Fibroblast of skin of right biceps (primary cell): ENCODE measurements at regions not wholly inside any gene's neighbourhood (a gene's known extent, or its start where the extent isn't known, plus 50 kb on each side); places are given as distances from the start of the nearest gene placed in this dataset.
"Not testable (repeated sequence)": the region's sequence is repeated elsewhere in the genome, so short reads cannot be mapped to it uniquely, and the experiment has no call there.

Experiments
- DNase-seq: peaks from one replicate; pipeline ENCODE4 v3.0.0-alpha.2; 2013

DNA sequence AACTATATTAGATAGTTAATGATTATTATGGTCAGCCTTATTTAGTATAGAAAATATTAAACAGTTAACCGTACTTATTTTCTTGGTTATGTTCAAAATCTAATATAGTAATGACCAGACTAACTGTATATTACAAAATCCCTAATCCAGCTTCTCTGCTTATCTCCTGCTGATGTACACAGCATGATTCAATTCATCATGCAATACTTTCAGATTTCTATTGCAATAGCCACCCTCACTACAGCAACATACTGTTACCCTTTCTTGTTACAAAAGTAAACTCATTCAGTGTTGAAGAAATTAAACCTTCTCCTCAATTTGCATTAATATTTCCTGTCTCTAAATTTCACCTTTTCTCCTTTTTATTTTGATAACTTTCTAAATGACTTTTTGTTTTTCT, 1375.0 kb upstream of the NUDT12 start:
- DNase-seq: no peak

DNA sequence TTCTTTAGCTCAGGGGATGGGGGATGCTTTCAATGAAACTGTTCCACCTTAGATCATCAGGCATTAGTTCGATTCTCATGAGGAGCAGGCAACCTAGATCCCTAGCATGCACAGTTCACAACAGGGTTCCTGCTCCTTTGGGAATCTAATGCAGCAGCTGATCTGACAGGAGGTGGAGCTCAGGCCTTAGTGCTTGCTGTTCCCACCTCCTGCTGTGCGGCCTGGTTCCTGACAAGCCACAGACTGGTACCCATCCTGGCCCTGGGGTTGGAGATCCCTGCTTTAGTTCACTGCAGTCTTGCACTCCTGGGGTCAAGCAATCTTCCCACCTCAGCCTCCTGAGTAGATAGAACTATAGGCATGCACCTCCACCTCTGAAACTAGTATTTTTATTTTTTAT, 1369.8 kb upstream of the NUDT12 start:
- no peak for DNase-seq

DNA sequence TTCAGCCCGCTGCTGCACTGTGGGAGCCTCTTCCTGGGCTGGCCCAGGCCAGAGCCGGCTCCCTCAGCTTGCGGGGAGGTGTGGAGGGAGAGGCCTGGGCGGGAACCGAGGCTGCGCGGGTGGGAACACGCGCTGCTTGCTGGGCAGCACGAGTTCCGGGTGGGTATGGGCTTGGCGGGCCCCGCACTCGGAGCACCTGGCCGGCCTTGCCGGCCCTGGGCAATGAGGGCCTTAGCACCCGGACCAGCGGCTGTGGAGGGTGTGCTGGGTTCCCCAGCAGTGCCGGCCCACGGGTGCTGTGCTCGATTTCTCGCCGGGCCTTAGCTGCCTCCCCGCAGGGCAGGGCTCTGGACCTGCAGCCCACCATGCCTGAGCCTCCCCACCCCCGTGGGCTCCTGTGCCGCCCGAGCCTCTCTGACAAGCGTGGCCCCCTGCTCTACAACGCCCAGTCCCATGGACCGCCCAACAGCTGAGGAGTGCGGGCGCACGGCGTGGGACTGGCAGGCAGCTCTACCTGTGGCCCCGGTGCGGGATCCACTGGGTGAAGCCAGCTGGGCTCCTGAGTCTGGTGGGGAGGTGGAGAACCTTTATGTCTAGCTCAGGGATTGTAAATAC, 1366.4 kb upstream of the NUDT12 start:
- no peak for DNase-seq

DNA sequence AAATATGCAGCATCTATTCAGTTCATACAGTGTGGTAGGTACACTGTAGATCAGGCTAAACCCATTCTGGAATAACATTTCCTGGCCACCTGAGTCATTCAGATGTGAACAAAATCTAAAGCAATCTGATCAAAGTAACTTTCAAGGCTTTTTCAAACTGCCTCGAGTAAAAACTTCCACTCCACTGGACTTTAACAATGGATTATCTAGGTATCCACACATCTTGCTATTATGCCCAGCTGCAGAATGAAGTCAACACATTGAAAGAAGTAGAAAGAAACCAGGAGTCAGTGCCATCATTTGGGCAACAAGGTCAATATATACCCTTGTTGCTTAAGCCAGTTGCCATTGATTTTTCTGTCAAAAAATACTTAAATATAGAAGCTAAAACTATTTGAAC, 1352.6 kb upstream of the NUDT12 start:
- no peak for DNase-seq

DNA sequence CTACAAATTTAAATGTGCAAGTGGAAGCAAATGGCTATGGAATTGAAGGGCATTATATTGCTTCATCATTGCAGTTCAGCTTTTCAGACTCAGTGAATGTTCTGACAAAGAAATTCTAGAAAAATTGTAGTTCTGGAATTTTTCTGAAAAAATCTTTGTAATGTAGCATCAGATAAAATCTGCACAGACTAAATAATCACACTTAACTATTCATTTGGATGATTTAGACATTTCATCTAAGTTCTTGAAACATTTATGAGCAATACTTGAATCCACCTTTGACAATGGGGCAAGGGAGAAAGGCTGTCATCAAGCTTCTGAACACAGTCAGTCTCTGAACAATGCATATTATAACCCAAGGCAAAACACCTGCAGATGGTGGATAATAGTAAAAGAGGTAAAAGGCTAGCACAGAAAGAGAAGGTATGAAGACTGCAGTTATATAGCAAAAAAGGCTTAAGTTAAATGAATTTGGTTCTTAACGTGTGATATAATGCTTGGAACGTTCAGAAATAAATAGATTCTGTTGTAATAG, 1352.0 kb upstream of the NUDT12 start:
- DNase-seq: no peak

DNA sequence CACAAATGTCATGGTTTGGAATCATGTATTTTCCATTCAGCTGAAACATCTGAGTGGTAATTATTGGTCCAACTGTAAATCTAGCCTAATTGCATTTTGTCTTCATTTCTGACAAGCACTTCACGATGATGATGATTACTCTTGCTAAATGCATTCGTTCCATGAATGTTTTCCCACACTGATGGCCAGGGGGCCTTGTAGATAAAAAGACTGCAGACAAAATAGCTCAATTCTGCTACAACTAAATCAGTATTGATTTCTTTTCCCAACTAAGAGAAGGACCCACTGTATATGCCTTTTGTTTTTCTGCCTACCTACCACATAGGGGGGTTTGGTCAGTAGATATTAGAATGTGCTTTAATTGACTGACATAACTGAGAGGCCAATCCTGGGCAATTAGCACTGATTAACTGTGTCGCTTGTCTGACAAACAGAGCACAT, 1351.3 kb upstream of the NUDT12 start:
- no peak for DNase-seq

DNA sequence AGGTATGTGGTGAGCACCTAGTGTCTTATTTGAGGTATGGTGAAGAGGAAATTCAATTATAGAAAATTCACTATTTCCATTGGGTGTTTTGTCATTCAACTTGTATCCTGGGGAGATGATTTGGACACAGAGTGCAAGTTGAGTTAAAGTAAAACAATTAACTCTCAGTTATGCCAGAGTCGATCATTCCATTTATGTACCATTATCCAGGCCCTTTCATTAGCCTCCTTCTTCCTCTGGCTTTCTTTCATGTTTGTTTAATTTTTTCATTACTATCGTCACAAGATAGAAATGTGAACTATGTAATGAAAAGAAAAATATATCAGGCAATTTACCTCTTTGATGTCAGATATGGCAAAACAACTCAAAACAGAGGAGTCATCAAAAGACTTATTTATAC, 1347.2 kb upstream of the NUDT12 start:
- DNase-seq: no peak

DNA sequence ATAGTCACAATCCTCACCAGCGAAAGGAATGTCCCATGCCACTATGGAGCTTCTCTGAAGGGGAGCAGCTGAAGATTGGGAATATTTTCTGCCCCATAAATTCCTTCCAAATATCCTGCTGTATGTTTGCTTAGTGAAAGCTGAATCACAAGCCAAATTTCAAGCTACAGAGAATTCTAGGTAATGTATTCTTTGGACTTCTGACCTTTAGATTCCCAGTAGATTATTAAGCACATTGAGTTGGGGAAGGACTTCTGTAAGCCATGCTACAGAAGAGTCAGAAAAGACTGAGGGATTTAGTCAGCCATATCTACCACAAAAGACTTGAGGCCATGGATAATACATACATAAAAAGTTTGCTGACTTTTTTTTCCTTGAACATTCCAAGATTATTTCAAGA, 1342.0 kb upstream of the NUDT12 start:
- DNase-seq: no peak

DNA sequence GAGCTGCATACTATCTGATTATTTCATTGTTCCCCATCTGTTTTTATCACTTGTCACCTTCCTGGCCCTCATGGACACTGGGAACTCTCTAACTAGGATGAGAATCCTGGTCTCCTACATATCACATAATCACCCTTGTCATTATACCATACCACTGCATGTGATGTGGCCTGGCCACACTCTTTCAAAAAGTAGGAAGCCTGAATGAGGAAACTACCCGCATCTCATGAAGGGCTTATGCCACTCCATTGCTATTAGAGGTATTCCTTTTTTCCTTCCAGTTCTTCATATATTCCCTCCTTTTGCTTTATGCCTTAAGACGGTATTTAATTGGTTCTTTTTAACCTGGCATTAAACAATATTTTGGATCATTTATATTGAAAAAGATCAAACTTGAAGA, 1341.4 kb upstream of the NUDT12 start:
- DNase-seq: no peak

DNA sequence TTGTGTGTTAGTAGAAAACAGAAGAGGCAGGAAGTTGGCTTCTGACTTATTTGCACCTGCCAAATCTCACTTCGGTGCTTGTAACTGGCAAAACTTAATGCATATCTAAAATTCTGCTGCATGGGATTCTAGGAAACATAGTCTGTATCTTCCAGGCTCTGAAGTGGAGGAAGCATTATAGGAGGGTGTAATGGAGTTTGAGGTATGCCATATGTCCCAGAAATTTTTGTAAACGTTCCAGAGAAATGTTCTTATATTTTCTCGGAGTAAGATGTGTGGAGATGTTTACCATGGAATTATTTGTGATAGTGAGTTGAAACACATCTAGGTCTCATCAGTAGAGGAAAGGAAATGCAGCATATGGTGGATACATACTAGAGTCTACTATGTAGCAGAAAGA, 1329.0 kb upstream of the NUDT12 start:
- no peak for DNase-seq

DNA sequence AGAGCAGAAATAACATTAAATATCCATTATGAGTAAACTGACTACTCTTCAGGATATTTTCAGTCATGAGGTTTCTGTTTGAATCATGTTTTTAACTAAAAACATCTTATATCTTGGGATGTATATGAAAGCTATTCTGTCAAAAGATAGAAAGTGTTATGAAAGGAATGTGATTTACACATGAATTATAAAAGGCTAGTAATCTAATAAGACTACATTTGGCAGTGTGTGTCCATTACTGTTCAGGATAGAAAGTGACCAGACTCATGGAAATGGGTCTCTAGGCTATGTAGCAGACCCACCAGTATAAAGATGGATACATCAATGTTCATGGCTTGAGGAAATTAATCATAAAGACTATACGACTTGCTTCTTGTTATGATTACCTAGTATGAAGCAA, 1328.2 kb upstream of the NUDT12 start:
- no peak for DNase-seq

DNA sequence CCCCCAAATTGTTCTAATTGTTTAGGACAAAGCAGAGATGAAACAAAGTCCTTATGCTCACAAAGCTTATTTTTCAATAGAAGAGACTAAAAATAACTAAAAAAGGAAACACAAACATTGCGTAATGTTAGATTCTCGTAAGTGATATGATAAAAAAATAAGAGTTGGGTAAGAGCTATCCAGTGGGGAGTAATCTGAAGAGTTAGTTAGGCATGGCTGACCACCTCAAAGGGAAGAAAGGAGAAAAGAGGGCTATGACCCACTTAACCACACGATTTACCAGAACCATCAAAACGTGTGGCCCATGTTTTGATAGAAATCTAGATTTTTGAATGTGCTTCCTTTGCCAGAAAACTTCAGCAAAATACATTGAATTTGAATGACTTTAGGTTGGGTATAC, 1296.8 kb upstream of the NUDT12 start:
- no peak for DNase-seq

DNA sequence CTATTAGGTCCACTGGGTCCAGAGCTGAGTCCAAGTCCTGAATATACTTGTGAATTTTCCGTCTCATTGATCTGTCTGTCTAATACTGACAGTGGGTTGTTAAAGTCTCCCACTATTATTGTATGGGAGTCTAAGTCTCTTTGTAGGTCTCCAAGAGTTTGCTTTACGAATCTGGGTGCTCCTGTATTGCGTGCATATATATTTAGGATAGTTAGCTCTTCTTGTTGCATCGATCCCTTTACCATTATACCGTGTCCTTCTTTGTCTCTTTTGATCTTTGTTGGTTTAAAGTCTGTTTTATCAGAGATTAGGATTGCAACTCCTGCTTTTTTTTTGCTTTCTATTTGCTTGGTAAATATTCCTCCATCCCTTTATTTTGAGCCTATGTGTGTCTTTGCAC, 1289.5 kb upstream of the NUDT12 start:
- not testable (repeated sequence) for DNase-seq

DNA sequence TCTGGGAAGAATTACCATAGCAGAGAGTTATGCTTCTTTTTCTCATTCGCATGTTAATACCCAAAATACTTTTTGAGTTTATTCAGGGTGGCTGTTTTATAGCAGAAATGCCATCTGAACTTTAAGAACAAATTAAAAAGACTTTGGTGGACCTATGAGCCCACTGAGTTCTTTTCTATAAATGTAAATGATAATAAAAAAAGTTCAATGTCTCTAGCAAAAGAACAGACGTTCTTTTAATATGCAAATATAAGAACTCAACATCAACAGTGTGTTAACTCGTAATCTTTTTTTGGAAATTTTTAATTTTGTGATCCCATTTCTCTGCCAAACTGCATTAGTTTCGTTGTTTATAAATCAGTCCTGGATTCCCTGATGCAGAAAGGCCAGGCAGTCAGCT, 1283.0 kb upstream of the NUDT12 start:
- DNase-seq: no peak

DNA sequence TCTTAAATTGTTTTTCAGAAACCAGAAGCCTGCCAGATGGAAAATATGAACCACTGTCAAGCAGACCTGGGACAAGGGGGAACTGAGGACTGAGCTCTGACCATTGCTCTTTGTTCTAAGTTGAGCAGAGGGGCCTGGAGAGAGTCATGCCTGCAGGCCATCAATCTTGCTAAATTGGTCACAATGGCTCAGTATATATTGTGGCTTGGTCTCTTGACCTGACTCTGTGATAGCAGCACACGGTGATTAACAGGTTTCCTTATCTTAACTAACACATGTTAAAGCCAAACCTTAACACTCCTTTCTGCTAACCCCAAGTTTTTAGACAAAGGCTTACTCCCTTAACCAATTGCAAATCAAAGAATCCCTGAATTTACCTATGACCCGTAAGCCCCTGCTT, 1281.2 kb upstream of the NUDT12 start:
- no peak for DNase-seq

DNA sequence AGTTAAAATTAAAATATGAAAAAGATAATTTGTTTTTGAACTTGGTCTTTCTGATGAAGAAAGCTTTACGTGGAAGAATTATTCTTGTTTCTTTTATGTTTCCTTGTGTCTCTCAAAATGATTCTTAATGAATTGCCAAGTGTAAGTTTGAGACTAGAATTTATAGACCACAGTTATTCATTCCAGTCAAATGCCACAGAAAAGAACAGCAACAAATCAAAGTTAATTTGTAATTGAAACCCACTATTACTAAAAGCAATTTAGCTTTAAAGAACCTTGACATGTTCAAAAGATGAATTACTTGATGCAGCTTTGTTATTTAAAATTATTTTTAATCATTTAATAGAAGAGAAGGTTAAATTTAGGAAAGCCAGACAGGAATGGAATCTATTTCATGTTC, 1277.7 kb upstream of the NUDT12 start:
- no peak for DNase-seq

DNA sequence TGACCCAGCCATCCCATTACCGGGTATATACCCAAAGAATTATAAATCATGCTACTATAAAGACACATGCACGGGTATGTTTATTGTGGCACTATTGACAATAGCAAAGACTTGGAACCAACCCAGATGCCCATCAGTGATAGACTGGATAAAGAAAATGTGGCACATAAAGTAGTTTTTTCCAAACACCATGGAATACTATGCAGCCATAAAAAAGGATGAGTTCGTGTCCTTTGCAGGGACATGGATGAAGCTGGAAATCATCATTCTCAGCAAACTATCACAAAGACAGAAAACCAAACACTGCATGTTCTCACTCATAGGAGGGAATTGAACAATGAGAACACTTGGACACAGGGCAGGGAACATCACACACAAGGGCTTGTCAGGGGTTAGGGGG, 1268.9 kb upstream of the NUDT12 start:
- not testable (repeated sequence) for DNase-seq

DNA sequence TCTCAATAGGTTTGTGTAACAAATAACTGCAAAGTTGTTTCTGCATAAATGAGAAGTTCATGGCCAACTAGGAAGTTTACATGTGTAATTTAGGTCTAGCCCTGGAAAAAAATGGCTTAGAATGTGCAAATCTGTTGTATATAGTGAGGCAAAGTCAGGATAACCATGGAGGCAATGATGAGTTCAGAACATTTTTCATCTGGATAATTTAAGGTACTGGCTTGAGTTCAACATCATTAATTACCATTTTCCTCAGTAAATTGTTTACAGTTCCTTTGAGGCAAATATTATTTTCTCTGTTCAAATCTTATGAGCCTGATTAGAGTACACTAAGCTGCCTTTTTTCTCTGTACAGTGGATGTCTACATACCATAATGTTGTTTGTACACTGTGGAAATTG, 1259.0 kb upstream of the NUDT12 start:
- no peak for DNase-seq

DNA sequence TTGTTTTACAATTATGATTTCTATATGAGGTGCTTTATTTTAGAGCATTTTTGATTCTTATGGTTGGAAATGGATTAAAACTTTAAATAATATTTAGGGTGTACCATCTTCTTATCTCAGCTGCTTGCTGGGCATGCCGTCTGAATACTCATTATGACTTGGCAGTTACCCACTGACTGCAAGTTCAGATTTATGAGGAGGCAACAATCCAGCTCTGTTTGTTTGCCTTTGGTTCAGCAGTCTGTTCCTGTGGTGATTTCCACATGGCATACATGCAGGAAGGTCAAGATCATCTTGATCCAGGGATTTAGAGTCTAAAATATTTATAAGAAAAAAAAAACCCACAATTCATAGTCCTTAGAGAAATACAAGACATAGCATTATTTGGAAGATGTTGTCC, 1254.5 kb upstream of the NUDT12 start:
- DNase-seq: no peak

DNA sequence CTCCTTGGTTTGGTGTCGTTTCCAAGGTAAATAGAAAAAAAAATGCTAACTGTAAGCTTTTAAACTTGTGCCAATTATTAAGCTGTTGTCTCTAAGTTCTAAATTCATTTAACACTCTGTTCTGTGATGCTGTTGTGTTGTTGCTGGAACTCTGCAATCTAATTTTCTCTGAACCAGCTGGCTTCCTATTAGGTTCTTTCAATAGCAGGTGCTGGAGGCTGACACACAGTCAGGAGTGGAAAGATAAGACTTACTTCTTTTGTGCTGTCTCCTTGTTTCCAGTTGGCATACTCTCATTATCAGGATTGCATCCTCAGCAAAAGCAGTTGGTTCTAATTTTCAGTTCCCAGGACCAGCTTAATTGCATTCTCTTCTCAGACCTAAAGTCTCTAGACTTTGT, 1252.6 kb upstream of the NUDT12 start:
- DNase-seq: no peak

DNA sequence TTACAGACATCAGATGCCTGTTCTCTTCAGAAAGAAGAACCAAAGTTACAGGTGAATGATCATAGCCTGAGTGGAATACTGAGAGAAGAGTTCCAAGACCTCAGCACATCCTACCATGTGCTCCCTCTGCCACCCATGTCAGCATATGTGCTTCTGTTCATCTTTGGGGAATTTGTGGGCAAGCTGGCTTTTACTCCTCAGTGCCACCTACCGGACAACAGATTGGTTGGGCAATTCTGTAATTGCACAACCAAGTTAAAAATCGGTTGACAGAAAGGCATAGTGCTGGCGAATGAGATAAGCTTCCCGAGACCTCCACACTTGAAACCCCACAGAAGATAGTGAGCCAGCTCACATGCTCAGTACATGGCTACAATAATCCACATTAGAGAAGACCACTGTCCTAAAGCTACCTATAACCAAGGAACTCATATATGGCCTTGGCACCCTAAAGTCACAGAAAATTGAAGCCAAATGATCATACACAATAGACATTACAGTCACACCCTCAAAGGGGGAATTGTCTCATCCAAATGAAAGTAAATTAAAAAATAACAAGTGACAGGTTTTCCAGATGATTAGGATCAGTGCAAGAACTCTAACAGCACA, 1238.0 kb upstream of the NUDT12 start:
- DNase-seq: peak; percentile 1

DNA sequence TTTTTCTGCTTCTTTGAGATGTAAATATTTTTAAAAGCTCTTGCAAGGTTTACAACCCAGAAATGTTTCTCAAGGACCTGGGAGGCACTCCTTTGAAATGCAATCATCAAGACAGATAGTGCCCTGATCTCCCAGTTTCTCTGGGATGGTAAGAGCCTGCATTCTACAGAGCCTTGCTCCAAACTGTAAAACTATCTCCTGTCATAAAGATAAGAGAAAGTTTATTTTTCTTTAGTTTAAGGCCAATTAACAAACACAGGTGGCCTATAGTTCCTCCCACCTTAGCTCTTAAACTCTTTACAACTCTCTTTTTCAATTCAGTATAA, 1231.1 kb upstream of the NUDT12 start:
- no peak for DNase-seq

DNA sequence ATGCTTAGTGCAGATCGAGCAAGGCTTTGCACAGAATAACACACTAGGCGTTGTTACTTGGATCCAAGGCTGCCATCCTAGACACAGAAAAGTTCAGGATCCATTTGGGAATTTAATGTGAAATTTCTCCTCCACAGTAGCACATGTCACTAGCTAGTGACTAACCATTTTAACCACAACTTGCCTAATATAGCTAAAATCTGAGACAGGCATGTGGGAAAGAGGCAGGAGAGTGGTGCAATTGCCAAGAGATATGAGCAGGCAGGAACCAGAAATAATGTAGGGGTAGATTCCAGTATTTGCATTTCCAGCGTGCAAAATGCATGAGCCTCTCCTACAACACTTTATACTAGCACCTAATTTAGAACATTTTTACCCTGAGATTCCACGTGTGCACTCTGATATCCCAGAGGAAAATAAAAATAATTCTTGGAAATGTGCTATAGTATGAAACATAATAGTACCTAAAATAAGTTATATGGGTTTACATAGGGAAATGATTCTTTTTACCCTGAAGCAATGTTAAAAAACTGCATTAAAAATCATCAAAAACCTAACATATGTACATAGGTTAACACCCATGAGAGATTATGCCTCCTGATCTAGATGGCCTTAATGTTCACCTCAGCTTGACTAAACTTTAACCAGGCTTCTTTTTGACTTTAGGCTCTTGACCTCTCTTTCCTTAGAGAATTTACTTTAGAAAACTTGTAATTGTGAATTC, 1230.6 kb upstream of the NUDT12 start:
- peak; percentile 81 for DNase-seq

DNA sequence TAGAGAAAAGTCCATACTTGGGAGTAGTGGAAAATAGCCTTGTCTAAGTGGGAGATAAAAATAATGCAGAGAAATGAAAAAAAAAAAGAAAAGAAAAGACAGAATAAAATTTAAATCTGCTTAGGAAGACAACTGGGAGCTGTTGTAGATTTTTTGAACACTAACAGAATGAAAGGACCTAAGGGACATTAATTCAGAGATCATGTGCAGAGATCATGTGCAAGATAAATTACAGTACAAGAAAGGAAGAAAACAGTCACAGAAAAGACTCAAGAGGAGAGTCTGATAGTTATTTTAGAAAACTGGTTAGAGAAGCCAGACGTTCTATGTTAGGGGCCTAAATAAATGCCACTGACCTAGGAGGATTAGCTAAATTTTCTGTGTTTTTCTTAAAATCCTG, 1226.8 kb upstream of the NUDT12 start:
- no peak for DNase-seq

DNA sequence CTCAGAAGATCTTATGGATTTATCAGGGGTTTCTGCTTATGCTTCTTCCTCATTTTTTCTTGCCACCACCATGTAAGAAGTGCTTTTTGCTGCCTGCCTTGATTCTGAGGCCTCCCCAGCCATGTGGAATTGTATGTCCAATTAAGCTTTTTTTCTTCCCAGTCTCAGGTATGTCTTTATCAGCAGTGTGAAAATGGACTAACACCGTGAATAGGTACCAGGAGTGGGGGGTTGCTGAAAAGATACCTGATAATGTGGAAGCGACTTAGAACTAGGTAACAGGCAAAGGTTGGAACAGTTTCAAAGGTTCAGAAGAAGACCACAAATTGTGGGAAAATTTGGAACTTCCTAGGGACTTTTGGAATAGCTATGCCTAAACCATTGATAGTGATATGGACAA, 1222.5 kb upstream of the NUDT12 start:
- DNase-seq: no peak
